HEK293T (cell line): ENCODE measurements at regions not wholly inside any gene's neighbourhood (a gene's known extent, or its start where the extent isn't known, plus 50 kb on each side); places are given as distances from the start of the nearest gene placed in this dataset.

Experiments used
- CTCF ChIA-PET: fragments of 350-600 bp; formaldehyde crosslinking; extraction: SDS; loops from one replicate; lab custom pipeline; 2021; ENCODE audit warnings: antibody characterized with exemption, inconsistent platforms; lab: Yijun Ruan, JAX
- POLR2A ChIA-PET: fragments of 350-600 bp; formaldehyde crosslinking; extraction: SDS; loops from one replicate; lab custom pipeline; 2020; ENCODE audit warnings: antibody characterized with exemption, inconsistent platforms; lab: Yijun Ruan, JAX
- DNase-seq: peaks from one replicate; pipeline ENCODE4 v3.0.0; 2012; ENCODE audit warnings: mixed read lengths; ENCODE audit errors: extremely low spot score
- ARNT ChIP-seq: fragments of 450-650 bp; IDR thresholded peaks from 2 replicates; pipeline ENCODE4 v1.6.1; 2017; ENCODE audit warnings: mild to moderate bottlenecking
- BHLHE40 ChIP-seq: fragments of 450-650 bp; IDR thresholded peaks from 2 replicates; pipeline ENCODE4 v1.6.1; 2016; ENCODE audit warnings: mild to moderate bottlenecking, moderate library complexity, borderline replicate concordance
- CTBP1 ChIP-seq: fragments of 450-650 bp; IDR thresholded peaks from 2 replicates; pipeline ENCODE4 v1.6.1; 2016; ENCODE audit warnings: borderline replicate concordance
- ELF4 ChIP-seq: fragments of 450-650 bp; IDR thresholded peaks from 2 replicates; pipeline ENCODE4 v1.6.1; 2017; ENCODE audit warnings: antibody characterized with exemption
- FOXA1 ChIP-seq: fragments of 450-650 bp; IDR thresholded peaks from 2 replicates; pipeline ENCODE4 v1.6.1; 2016; ENCODE audit warnings: mild to moderate bottlenecking
- FOXK2 ChIP-seq: fragments of 450-650 bp; IDR thresholded peaks from 2 replicates; pipeline ENCODE4 v1.6.1; 2016; ENCODE audit warnings: mild to moderate bottlenecking
- FOXM1 ChIP-seq: fragments of 450-650 bp; IDR thresholded peaks from 2 replicates; pipeline ENCODE4 v1.6.1; 2017; ENCODE audit warnings: mild to moderate bottlenecking, borderline replicate concordance
- HDGF ChIP-seq: fragments of 450-650 bp; IDR thresholded peaks from 2 replicates; pipeline ENCODE4 v1.6.1; 2017; ENCODE audit warnings: antibody characterized with exemption, borderline replicate concordance
- L3MBTL2 ChIP-seq: fragments of 450-650 bp; conservative IDR thresholded peaks from 2 replicates; pipeline ENCODE4 v1.6.1; 2016; ENCODE audit warnings: mild to moderate bottlenecking
- LEF1 ChIP-seq: fragments of 450-650 bp; IDR thresholded peaks from 2 replicates; pipeline ENCODE4 v1.6.1; 2017; ENCODE audit warnings: mild to moderate bottlenecking, borderline replicate concordance
- NFRKB ChIP-seq: fragments of 450-650 bp; IDR thresholded peaks from 2 replicates; pipeline ENCODE4 v1.6.1; 2016; ENCODE audit warnings: mild to moderate bottlenecking, moderate library complexity
- PKNOX1 ChIP-seq: fragments of 450-650 bp; IDR thresholded peaks from 2 replicates; pipeline ENCODE4 v1.6.1; 2016
- SP1 ChIP-seq: fragments of 450-650 bp; IDR thresholded peaks from 2 replicates; pipeline ENCODE4 v1.6.1; 2017
- SUZ12 ChIP-seq: fragments of 450-650 bp; IDR thresholded peaks from 2 replicates; pipeline ENCODE4 v1.6.1; 2016; ENCODE audit warnings: mild to moderate bottlenecking
- TARDBP ChIP-seq: fragments of 450-650 bp; IDR thresholded peaks from 2 replicates; pipeline ENCODE4 v1.6.1; 2016
- ZNF384 ChIP-seq: fragments of 450-650 bp; IDR thresholded peaks from 2 replicates; pipeline ENCODE4 v1.6.1; 2016

GRCh38 chr4:13953083-13953482 lies 325.6 kb upstream of the BOD1L1 start:
- no peak for TF ChIP-seq SUZ12
- TF ChIP-seq L3MBTL2 = no peak
- TF ChIP-seq ZNF384 = no peak
- no peak for TF ChIP-seq FOXK2
- no peak for TF ChIP-seq CTBP1
- no peak for TF ChIP-seq LEF1
- no peak for TF ChIP-seq HDGF
- no peak for TF ChIP-seq ELF4
- TF ChIP-seq TARDBP = no peak
- ChIA-PET POLR2A (no interaction called here), CTCF (no interaction called here)
- DNase-seq = peak; percentile 20

- ChIA-PET CTCF (no interaction called here), POLR2A (no interaction called here)
- no peak for TF ChIP-seq CTBP1
- no peak for TF ChIP-seq ARNT
- no peak for TF ChIP-seq ZNF384
- TF ChIP-seq ELF4 = no peak
- no peak for TF ChIP-seq BHLHE40
- no peak for TF ChIP-seq NFRKB
- no peak for TF ChIP-seq FOXA1
- no peak for TF ChIP-seq HDGF
- TF ChIP-seq TARDBP = no peak
- no peak for TF ChIP-seq PKNOX1
- no peak for TF ChIP-seq SUZ12
- no peak for DNase-seq
Measured at GRCh38 chr4:13955551-13955950, 328.0 kb upstream of the BOD1L1 start.

- DNase-seq = no peak
- POLR2A ChIA-PET = no interaction called here
- TF ChIP-seq HDGF (no peak), NFRKB (no peak), SUZ12 (no peak), BHLHE40 (no peak), ELF4 (no peak), L3MBTL2 (no peak), FOXM1 (no peak), FOXK2 (no peak), SP1 (no peak), FOXA1 (no peak), LEF1 (no peak), ARNT (no peak), PKNOX1 (no peak), CTBP1 (no peak), ZNF384 (no peak), TARDBP (no peak)
- CTCF ChIA-PET = no interaction called here
Measured at GRCh38 chr4:13956947-13957346, 329.4 kb upstream of the BOD1L1 start.

GRCh38 chr4:13957871-13958270 lies 330.3 kb upstream of the BOD1L1 start:
- ChIA-PET CTCF (no interaction called here), POLR2A (no interaction called here)
- no peak for DNase-seq
- TF ChIP-seq FOXK2 = no peak
- TF ChIP-seq FOXA1 = no peak
- TF ChIP-seq ZNF384 = no peak

- CTCF ChIA-PET = no interaction called here
- no peak for DNase-seq
- TF ChIP-seq NFRKB = no peak
- TF ChIP-seq CTBP1 = no peak
- TF ChIP-seq FOXK2 = no peak
- no peak for TF ChIP-seq SUZ12
- no peak for TF ChIP-seq TARDBP
- no peak for TF ChIP-seq LEF1
- TF ChIP-seq FOXM1 = no peak
- TF ChIP-seq PKNOX1 = no peak
- no peak for TF ChIP-seq ELF4
- TF ChIP-seq ARNT = no peak
- POLR2A ChIA-PET = no interaction called here
Measured at GRCh38 chr4:13963601-13964000, 336.1 kb upstream of the BOD1L1 start.

- TF ChIP-seq ZNF384 = no peak
- no peak for TF ChIP-seq FOXA1
- no peak for TF ChIP-seq BHLHE40
- no peak for TF ChIP-seq HDGF
- no peak for TF ChIP-seq ARNT
- no peak for TF ChIP-seq SP1
- TF ChIP-seq L3MBTL2 = no peak
- TF ChIP-seq LEF1 = no peak
- no peak for TF ChIP-seq FOXM1
- no peak for TF ChIP-seq SUZ12
- TF ChIP-seq TARDBP = no peak
- TF ChIP-seq FOXK2 = no peak
- no peak for TF ChIP-seq CTBP1
- no peak for TF ChIP-seq NFRKB
- TF ChIP-seq PKNOX1 = no peak
- TF ChIP-seq ELF4 = no peak
- DNase-seq = no peak
- POLR2A ChIA-PET = no interaction called here
- CTCF ChIA-PET = no interaction called here
Measured at GRCh38 chr4:13966231-13967195, 339.0 kb upstream of the BOD1L1 start.
